ENCODE measurements at regions not wholly inside any gene's neighbourhood (a gene's known extent, or its start where the extent isn't known, plus 50 kb on each side); places are given as distances from the start of the nearest gene placed in this dataset.
"Not testable (repeated sequence)": the region's sequence is repeated elsewhere in the genome, so short reads cannot be mapped to it uniquely, and the experiment has no call there.

DNA sequence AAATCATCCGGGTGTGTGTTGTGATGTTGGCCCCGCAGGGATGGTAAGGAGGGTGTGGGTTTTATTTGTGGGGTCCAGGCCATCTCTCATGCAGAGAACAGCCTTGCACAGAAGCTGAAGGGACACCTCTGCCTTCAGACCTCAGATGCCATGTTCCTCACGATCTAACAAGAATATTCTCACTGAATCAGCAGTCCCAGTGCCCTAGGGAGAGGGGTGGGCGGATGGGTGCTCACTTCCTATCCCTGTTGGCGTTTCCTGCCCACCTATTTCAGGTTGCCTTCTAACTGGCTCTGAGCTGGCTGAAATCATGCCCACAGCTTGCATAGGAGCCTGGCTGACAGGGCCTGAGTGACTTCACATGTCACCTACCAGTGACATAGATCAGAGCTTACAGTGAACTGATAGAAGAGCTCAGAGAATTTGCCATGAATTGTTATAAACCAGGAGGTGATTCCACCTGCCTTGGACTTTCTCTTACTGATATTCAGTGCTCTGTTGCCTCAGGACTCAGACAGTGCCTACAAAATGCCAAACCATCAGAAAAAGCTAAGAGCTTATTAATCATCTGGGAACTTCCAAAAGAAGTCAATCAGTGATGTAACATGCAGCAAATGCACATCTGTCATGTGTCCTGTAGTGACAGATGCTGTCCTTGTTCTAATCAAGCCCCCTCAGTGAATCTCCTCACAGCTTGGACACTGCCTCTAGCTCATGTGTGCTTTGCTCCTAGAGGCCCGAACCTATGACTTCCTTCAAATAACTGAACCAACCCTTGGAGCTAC is 186.8 kb upstream of the ADRA1D start:
- DNase-seq (ENCODE audit: low read depth in 2 of 2), result no peak

DNA sequence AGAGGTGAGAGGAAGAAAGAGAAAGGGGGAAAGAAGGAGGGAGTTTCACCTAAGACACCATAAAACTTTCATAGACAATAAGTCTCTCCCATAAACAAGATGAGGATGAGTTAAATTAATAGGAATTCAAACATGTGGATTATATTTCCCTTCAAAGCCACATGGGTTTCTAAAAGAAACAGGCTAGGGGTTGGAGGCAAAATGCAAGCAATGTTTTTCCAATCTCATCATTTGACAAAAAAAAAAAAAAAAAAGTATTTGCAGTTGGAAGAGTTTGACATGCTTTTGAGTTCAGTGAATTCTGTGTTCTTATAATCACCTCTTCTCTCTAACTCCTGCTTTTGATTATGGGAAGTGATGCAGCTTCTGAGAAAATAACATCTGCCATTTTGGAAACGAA is 186.1 kb upstream of the ADRA1D start:
- DNase-seq (ENCODE audit: low read depth in 2 of 2), result no peak

DNA sequence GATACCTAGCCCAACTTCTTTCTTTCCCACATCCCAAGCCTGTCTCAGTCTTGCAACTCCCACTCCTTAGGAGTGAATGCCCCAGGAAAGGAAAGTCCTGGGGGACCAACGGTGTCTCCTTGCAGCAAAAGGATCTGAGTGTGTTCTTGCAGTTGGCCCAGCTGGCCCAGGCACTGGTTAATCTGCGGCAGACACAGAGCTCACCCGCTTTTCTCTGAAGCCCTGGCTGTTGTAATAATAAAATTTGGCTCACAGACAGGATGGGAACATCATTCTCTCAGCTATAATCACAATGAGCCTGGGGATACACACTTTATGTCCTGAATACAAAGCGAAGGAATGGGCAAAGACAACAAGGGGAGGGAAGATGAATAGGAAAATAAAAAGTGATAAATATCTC is 185.6 kb upstream of the ADRA1D start:
- DNase-seq (ENCODE audit: low read depth in 2 of 2), result no peak

DNA sequence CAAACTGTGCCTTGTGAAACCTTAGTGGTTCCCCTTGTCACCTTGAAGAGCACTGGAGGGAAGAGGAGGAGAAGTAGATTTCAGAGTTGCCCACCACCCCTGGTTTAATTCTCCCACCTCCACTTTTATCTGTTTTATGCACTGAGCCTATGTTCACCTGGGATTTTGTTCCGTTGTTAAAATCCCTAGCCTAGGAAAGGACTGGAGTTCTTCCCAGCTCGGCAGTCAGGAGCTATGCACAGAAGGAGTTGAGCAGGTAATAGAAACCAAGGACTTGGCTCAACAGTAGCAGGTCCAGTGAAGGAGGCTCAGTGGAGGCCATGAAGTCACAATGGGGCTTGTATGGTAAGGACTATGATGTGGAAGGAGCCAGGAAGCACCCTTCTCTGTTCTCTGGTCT is 182.4 kb upstream of the ADRA1D start:
- no peak for DNase-seq (ENCODE audit: low read depth in 2 of 2)

DNA sequence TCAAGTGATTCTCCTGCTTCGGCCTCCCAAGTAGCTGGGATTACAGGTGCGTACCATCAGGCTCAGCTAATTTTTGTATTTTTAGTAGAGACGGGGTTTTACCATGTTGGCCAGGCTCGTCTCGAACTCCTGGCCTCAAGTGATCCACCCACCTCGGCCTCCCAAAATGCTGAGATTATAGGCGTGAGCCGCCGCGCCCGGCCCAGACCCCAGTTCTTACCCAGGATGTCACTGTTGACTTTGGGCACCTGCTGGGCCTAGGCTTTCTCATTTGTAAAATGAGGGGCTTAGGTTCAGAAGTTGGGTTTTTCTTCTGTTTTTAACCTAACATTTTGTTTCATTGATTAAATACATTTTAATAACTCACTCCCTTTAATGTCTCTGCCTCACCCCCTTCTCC is 181.7 kb upstream of the ADRA1D start:
- DNase-seq (ENCODE audit: low read depth in 2 of 2), result not testable (repeated sequence)

DNA sequence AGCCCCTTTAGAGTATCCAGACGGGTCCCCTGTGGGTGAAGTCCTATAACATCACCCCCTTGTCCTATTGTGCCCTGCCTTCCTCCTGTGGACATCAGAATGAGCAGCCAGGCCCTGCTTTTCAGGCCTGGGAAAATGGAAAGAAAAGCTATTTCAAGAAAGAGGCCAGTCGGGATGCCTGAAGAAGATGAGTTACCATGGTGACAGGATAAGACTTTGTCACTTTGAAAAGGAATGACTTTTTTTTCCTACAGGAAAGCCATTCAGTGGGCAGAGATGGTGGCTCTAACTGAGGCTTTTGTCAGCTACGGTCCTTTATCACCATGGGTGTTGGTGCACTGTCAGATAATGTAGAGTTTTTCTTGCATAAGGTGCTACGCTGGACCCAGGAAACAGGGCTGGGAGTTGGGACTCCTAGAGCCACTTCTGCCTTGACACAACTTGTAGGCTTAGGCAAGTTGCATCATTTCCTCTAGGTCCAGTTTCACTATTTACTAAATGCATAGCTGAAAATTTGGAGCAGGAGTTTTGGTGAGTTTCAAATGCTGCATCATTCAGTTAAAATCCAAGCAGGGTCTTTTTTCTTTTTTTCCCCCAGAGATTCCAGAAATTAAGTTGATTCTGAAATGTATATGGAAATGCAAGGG is 179.0 kb upstream of the ADRA1D start:
- no peak for DNase-seq (ENCODE audit: low read depth in 2 of 2)

DNA sequence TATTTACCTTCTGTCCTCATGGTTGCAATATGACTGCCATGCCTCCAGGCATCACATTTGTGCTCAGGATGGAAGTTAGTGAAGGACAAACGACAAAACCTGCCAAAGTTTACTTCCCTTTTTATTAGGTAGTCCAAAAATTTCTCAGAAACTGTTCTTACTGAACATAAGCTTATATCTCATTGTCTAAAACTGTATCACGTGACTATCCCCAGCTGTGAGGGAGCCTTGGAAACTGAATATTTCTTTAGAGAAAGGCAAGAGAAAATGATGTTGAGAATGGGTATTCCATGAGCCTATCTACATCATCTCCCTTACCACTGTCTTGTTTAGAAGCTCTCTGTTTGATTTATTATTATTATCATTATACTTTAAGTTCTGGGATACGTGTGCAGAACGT is 169.1 kb upstream of the ADRA1D start:
- DNase-seq (ENCODE audit: low read depth in 2 of 2), result no peak

DNA sequence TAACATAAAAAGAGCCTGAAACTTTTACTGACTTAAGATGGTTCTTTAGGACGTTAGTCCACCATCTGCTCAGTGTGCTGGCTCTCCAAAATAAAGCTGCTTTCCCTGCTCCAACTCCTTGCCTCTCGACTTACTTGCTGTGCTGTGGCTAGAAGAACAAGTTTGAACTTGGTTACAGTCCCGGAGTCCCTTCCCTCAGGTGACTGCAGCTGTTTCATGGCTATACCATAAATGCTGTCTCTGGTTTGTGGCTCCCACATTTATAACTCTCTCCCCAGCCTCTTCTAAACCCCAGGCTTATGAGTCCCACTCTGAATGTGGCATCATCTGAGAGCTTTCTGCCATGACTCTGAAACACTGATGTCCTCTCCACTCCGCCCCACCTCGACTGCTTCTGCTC is 166.2 kb upstream of the ADRA1D start:
- DNase-seq (ENCODE audit: low read depth in 2 of 2), result no peak

DNA sequence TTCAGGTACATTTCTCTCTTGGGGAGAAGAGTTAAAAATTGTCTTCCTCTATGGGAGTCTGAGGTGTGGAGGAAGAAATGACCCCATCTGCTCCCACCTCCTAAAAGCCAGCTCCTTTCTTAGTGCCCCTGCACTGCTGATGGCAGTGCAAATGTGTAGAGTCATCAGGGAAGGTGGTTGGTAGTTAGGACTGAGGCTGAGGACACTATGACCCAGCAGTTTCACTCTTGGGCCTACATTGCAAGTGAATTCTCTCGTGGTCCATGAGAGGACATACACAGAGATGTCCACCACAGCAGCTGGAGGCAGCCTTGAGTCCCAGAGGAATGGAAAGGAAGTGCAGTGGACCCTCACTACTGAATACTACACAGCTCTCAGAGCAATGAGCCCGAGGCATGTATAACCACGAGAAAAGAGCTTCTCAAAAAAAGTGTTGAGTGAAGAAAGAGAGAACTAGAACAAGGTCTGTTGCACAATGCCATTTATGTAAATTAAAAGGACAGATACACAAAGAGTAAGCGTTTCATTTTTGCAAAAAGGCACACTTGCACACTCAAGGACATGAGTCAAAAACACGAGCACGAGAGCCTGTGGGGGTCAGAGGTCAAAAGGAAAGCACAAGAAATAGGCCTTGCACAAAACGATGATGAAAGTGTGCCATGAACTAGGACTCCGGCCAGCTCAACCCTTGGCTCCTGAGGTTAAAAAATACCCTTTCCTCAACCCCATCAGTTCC is 164.4 kb upstream of the ADRA1D start:
- DNase-seq (ENCODE audit: low read depth in 2 of 2), result no peak

DNA sequence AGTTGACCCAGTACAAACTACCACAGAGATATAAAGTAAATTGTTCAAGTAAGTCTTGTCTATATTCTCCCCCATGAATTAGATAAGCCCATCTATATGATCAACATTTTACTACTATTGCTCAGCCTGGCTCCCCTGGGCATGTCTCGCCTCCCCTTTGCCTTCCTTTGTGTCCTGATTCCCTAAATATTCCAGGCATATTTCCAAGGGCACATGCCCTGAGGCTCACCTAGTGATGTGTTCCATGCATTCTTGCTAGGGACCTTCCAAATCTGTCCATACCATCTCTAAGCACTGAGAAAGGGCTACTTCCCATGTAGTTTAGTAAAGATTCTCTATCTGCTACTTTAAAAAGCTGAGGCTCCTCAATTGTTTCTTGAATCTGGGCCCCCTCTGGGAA is 163.1 kb upstream of the ADRA1D start:
- DNase-seq (ENCODE audit: low read depth in 2 of 2), result no peak

DNA sequence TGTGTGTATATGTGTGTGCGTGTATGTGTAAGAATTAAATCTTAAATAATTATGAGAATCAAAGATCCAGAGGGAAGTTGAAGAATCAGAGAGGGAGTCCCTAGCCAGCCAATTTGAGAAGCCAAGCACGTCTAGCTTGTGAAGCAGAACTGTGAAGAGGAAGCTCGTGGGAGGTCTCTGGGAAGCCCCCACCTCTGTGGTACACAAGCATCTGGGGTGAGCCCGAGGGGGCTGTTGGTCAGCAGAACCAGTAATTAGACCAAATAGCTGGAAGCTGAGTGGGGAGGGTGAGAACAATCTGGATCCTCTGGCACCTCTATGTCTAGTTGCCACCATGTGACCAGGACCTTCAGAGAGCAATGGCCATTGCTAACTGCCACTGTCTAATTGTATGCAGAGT is 162.7 kb upstream of the ADRA1D start:
- DNase-seq (ENCODE audit: low read depth in 2 of 2), result no peak

DNA sequence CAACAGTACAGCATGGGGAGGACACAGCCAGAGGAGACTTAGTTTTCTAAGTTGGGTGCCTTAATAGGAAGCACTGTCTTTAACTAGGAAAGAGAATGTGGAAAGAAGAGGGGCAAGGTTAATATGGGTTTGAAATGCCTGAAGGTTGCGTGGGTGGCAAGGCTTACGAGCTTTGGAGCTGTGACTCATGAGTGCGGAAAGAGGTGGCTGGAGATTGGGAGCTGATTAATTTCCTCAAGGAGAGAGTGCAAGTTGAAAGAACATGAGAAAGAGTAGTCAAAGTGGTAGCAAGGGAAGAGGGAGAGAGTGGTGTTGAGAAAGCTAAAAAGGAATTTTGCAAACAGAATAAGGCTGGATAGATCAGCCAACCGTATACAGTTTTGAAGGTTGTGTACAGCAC is 157.5 kb upstream of the ADRA1D start:
- DNase-seq (ENCODE audit: low read depth in 2 of 2), result no peak

DNA sequence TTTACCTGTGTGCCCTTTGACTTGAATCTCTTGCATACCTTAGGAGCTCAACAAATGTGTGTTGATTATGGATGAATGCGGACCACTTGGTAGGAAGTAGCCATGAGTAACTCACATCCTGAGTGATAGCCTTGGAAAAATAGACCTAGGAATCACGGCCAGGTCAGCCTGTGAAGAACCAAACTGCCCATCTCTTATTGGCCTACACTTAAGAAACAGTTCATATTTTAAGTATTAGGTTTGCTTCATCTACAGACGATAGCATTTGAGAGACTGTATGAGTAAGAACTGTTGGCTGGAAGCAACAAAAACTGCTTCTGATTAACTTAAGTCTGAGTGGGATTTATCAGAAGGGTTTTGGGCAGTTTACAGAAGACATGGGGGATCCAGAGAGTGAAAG is 152.5 kb upstream of the ADRA1D start:
- DNase-seq (ENCODE audit: low read depth in 2 of 2), result no peak

DNA sequence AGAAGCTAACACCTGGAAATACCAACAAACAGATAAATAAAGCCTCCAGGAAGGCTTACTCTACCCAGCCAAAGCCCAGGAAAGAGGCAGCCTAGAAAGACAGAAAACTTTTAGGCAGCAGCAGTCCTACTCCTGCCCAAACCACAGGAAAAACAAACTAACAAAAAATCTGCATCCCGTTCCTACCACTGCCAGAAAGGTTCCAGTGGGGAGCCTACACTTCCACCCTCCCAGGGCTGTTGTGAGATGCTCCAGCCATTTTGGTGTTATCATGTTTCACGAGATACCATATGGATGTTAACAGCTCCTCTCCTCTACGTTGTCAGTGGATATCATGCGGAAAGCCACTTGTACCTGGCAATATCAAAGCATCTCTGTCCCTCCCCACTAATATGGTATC is 135.9 kb upstream of the ADRA1D start:
- DNase-seq (ENCODE audit: low read depth in 2 of 2), result no peak

DNA sequence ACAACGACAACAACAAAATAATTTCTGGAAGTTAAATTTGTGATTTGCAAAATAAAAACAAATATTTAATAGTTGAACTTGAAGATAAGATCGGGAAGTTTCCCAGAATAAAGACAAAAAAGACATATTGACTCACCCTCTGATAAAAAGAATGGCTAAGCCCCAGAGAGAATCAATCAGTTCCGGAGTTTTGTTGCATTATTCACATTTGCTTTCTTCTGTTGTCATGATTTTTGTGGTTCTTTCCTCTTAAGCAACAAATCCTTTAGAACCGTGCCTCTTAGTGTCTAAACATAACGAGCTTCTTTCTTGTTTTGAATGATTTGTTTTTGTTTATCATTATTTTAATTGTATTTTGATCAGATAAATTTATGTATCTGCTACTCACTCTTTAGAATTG is 134.9 kb upstream of the ADRA1D start:
- DNase-seq (ENCODE audit: low read depth in 2 of 2), result no peak

DNA sequence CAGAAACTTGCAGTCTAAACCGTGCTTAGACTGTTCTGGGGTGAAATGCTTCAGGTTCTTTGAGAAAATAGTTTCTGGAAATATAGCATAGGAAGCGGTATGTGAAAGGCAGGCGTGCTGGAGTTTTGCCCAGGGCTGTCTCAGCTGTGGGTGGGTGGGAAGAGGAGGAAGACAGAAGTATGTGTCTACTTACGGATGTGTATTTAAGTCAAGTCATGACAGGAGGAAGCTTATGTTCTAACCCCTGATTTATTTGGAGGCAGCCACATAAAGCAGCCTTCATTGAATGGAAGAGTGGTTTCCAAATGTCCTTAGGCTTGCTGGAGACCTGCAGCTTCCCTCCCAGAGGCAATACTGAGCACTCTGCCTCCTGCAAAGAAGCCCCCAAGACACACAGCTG is 126.8 kb upstream of the ADRA1D start:
- DNase-seq (ENCODE audit: low read depth in 2 of 2), result no peak

DNA sequence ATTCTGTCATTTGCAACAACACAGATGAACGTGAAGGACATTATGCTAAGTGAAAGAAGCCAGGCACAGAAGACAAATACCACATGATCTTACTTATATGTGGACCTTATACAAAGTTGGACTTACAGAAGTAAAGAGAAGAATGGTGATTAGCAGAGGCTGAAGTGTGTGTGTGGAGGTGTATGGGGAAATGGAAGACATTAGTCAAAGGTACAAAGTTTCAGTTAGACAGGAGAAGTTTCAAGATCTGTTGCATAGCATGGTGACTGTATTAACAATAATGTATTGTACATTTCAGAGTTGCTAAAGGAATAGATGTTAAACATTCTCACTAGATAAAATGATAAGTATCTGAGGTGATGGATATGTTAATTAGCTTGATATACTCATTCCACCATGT is 124.4 kb upstream of the ADRA1D start:
- no peak for DNase-seq (ENCODE audit: low read depth in 2 of 2)

DNA sequence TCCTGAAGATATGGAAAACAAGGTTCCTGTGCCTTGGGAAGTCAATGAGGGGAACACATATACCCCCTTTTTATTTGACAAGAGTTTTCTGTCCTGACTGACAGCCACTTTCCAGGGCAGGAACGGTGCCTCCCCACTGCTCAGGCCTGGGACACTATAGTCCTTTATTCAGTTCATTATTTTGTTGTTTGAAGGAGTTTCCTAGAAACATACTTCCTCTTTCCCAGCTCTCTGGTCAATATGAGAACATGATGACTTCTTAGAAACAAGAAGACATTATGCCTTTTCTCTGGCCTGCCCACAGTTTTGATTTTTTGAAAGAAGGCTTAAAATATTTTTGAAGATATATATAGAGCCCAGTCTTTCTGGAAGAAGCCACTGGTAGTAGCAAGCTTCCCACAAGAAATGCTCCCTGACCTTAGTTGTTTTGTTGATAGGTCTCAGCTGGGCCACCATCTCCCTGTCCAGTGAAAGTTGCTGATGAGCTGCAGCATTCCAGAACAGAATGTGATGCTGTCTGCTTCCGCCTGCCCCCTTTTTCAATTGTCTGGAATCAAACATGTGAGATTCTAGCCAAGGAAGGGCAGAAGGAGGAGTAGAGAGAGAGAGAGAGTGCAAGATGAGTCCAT is 122.7 kb upstream of the ADRA1D start:
- DNase-seq (ENCODE audit: low read depth in 2 of 2), result no peak

DNA sequence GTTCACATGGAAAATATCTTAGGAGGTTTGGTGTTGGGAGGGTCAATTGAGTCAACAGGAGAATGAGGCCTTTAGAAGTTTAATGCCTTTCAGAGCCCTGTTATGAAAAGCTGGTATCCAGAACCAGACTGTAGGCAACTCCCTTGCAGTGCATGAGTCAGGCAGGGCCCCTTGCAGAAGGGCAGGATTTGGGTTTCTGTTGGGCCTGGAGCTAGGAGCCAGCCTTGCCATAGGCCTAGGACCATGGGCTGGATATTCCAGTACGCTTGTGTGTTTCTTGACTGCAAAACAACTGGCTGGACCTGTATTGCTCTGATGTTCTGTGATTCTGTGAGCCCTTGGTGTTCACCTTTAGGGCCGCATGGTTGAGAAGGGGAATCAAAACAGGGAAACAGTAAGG is 121.8 kb upstream of the ADRA1D start:
- DNase-seq (ENCODE audit: low read depth in 2 of 2), result no peak

DNA sequence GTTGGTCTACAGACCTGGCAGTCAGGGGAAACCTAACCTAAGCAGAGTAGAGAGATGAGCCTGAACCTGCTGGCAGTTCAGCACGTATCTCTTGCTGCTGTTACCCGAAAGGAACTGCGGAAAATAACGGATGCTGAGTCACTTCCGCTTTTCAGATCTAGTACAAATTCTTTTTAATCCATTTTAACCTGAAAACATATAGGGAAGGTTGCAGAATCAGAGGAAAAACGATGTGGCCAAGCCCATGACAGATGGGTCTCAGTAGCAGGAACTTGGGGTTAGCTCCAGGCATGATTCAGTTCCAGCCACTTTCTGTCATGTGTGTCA is 120.7 kb upstream of the ADRA1D start:
- no peak for DNase-seq (ENCODE audit: low read depth in 2 of 2)

DNA sequence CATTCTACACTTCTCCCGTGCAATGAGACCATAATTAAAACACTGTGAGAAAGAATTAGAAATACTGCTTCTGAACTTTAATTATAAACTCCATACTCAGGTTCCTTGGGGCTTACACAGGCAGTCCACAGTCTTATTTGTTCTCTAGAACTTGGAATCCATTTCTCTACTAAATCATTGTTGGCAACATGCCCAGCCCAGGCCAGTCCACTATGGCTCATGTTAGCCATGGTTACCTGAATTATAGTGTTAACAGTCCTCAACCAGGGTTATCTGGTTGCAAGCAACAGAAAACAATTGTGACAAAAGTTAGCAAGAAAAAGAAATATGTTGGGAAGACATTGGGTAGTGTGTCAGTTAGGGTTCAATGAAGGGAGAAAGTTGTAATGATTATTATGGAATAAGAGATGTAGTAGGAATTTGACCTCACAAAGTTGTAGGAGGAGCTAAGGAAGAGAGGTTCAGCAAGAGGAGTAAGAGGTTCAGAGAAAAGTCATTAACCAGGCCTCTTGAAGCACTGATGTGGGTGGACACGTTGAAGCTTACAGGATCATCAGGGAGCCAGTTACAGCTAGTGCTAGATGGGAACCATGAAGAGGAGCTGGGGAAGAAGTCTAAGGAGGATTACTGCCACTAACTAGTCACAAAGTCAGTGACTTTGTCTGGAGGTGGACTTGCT is 120.2 kb upstream of the ADRA1D start:
- DNase-seq (ENCODE audit: low read depth in 2 of 2), result no peak

DNA sequence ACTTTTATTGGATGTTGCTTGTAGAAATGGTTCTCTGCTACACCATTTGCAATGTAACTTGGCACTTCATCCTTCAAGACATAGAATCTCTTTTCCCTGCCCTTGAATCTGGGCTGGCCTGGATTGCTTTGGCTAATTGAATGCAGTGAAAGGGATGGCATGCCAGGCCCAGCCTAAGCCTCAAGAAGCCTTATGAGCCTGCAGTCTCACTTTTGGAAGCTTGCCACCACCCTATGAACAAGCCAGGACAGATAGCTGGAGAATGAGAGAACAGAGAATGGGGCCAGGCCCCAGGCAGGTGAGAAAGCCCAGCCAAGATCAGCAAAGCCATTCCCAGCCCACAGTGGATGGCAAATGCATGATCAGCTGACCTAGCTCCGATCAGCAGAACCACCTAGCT is 117.0 kb upstream of the ADRA1D start:
- no peak for DNase-seq (ENCODE audit: low read depth in 2 of 2)

Data from stimulated activated CD8-positive, alpha-beta memory T cell treated with anti-CD3 and anti-CD28 coated beads, Interleukin-7, amount 100 ng/mL, for 4 hours (primary cell).